Astrocyte of the cerebellum (primary cell): ENCODE measurements at regions not wholly inside any gene's neighbourhood (a gene's known extent, or its start where the extent isn't known, plus 50 kb on each side); places are given as distances from the start of the nearest gene placed in this dataset.

ENCODE experiments used
- DNase-seq: peaks from one replicate; pipeline ENCODE4 v3.0.0-alpha.2; 2011; ENCODE audit warnings: low read depth
- H3K4me3 ChIP-seq: 2 replicates; pipeline ENCODE4 v1.5.1; 2011; ENCODE audit warnings: mild to moderate bottlenecking, low read depth, low read length, moderate library complexity
- in situ Hi-C: cut with HindIII; loops from 2 replicates; pipeline ENCODE4 v1.10.0; 2017; ENCODE audit warnings: low sequenced_read_pairs
- TF ChIP-seq, protein P1 (sequence below): IDR thresholded peaks from 2 replicates; pipeline ENCODE4 v1.5.1; 2012; ENCODE audit warnings: low read length, low read depth, moderate library complexity, mild to moderate bottlenecking; ENCODE audit errors: missing control alignments

DNA sequence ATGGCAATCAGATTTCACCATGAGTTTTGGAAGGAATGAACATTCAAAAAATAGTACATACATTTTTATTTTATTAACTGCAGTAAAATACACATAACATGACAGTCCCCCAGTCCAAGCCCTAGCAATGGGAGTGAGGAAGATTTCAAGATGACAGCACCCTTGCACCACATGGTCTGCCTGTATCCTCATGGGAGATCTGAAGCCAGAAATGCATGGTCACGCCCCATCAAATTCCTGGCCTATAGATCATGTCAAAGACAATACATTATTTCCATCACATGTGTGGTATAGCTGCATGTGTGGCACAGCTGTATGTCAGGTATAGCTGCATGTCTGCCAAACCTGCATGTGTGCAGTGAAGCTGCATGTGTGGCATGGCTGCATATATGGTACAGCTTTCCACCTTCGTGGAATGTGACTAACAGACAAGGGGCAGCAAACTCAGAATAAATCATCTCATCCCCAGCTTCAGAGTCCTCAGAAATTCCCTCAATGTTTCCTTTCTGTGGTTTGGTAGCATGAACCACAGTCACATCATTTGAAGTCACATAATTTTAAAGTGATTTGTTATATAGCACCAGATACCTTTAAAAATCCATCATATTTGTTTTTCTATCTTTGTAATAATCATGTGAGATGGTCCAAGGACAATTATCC is 518.2 kb upstream of the SOX11 start:
- DNase-seq = no peak
- in situ Hi-C loops = no loop called here
- TF ChIP-seq, protein P1, sequence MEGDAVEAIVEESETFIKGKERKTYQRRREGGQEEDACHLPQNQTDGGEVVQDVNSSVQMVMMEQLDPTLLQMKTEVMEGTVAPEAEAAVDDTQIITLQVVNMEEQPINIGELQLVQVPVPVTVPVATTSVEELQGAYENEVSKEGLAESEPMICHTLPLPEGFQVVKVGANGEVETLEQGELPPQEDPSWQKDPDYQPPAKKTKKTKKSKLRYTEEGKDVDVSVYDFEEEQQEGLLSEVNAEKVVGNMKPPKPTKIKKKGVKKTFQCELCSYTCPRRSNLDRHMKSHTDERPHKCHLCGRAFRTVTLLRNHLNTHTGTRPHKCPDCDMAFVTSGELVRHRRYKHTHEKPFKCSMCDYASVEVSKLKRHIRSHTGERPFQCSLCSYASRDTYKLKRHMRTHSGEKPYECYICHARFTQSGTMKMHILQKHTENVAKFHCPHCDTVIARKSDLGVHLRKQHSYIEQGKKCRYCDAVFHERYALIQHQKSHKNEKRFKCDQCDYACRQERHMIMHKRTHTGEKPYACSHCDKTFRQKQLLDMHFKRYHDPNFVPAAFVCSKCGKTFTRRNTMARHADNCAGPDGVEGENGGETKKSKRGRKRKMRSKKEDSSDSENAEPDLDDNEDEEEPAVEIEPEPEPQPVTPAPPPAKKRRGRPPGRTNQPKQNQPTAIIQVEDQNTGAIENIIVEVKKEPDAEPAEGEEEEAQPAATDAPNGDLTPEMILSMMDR = no peak
- H3K4me3 ChIP-seq = no peak overlapping the region

- in situ Hi-C loops = no loop called here
- no peak for DNase-seq
- no peak overlapping the region for H3K4me3 ChIP-seq
- TF ChIP-seq, protein P1 = no peak
Measured at GRCh38 chr2:5175231-5175630, 517.0 kb upstream of the SOX11 start.

DNA sequence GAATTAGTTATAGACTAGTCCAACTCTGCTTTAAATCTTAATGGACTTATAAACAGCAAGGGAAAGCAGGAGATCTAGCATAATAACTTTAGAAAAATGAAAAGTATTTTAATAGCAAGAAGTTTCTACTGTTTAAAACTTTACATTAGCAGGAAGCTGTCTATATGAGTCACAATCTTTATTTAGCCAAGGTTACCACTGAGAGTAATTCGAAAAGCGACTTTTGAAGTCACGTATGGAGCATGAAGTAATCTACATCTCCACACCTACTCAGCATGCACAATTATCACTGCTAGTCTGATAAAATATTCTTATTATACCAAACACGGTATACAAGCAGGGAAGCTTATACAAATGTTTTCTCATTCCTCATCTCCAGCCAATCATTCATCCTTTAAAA is 515.4 kb upstream of the SOX11 start:
- DNase-seq = no peak
- in situ Hi-C loops = no loop called here
- TF ChIP-seq, protein P1 = no peak
- H3K4me3 ChIP-seq = no peak overlapping the region

GRCh38 chr2:5183031-5183430 is 509.2 kb upstream of the SOX11 start:
- no peak overlapping the region for H3K4me3 ChIP-seq
- TF ChIP-seq, protein P1 = no peak
- in situ Hi-C loops = no loop called here
- no peak for DNase-seq

DNA sequence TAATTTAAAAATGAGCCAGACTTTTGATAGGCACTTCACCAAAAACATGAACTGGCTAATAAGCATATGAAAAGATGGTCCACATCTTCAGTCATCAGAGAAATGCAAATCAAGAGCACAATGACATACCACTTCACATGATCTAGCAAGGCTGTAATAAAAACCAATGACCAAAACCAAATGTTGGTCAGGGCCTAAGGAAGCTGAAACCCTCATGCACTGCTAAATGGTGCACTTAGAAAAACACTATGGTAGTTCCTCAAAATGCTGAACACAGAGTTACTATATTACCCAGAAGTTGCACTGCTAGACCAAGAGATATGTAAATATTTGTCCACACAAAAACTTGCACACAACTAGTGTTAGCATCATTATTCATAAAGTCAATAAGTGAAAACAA is 504.9 kb upstream of the SOX11 start:
- in situ Hi-C loops = no loop called here
- H3K4me3 ChIP-seq = no peak overlapping the region
- DNase-seq = no peak
- TF ChIP-seq, protein P1 = no peak

- DNase-seq = no peak
- TF ChIP-seq, protein P1 = no peak
- in situ Hi-C loops = no loop called here
- H3K4me3 ChIP-seq = no peak overlapping the region
Measured at GRCh38 chr2:5188636-5189035, 503.5 kb upstream of the SOX11 start.
